Activated CD4-positive, alpha-beta T cell treated with anti-CD3 and anti-CD28 coated beads, Interleukin-2, amount 50 U/mL, for 4 hours (primary cell): ENCODE measurements at regions not wholly inside any gene's neighbourhood (a gene's known extent, or its start where the extent isn't known, plus 50 kb on each side); places are given as distances from the start of the nearest gene placed in this dataset.
"Not testable (repeated sequence)": the region's sequence is repeated elsewhere in the genome, so short reads cannot be mapped to it uniquely, and the experiment has no call there.

Source experiments
- DNase-seq, 2 experiments: peaks; one replicate each; pipeline ENCODE4 v3.0.0-alpha.2; 2020

DNA sequence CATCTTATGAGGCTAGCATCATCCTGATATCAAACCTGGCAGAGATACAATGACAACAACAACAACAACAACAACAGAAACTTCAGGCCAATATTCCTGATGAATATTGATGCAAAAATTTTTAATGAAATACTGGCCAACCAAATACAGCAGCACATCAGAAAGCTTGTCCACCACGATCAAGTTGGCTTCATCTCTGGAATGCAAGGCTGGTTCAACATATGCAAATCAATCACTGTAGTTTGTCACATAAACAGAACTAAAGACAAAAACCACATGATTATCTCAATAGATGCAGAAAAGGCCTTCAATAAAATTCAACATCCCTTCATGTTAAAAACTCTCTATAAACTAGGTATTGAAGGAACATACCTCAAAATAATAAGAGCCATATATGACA lies 397.3 kb downstream of the RAP2B start:
- DNase-seq: not testable (repeated sequence)

DNA sequence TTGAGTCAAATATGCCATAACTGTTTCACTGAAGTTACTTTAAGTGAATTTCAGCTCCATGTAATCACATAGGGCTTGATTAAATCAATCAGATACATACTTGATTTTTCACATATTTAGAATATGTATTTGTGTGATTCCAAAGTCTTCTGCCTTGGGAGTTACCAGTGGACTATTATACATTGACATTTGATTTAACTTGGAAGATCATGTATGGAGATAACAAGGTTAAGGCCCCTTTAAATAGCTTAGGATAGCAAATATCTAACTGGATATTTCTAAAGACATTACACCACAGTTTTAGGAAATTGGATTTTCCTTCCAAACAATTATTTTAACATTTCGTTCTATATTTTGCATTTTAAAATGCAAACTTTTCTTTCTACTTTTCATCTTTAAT lies 405.0 kb downstream of the RAP2B start:
- no peak for DNase-seq

GRCh38 chr3:153567556-153567955 lies 405.5 kb downstream of the RAP2B start:
- DNase-seq: no peak

DNA sequence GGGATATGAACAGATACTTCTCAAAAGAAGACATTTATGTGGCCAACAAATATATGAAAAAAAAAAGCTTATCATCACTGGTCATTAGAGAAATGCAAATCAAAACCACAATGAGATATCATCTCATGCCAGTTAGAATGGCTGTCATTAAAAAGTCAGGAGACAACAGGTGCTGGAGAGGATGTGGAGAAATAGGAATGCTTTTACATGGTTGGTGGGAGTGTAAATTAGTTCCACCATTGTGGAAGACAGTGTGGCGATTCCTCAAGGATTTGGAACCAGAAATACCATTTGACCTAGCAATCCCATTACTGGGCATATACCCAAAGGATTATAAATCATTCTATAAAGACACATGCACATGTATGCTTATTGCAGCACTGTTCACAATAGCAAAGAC lies 408.5 kb downstream of the RAP2B start:
- not testable (repeated sequence) for DNase-seq

- DNase-seq: no peak
These were observed 410.1 kb downstream of the RAP2B start for GRCh38 chr3:153572165-153572564.

DNA sequence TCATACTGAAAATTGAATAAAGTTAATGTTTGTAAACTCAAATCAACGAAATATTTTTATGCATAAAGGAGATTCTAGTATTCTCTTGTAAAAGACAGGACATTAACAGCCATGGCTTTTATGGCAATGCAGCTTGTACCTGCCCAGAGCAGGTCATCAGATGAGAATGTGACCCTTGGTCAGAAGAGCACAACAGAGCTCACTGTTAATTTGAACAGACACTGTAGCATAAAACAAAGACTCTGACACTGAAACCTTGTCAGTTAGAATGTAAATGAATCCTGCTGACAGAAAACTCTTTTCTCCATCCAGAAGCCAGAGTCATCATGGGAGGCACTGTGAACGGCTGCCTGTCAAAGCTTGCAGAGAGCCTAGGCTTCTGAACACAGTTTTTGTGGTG lies 410.6 kb downstream of the RAP2B start:
- no peak for DNase-seq

- no peak for DNase-seq
These were observed 411.5 kb downstream of the RAP2B start for GRCh38 chr3:153573481-153573880.

DNA sequence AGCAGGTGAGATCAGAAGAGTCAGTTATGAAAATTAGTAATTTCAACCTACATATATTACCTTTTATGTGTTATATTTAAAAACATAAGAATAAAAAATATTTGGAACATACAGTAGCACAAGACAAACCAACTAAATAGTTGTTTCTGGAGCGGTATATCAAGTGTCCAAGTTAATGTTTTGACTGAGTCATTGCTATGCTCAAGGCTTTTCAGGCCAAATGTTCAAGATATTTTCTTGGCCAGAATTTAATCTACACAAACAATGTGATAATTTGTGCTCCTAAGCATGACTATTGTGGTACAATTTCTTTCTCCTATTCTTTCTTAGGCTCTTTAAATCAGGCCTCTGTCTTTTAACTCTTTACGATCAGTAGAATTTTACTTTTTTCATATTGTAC lies 412.4 kb downstream of the RAP2B start:
- no peak for DNase-seq

- DNase-seq: no peak
These were observed 415.2 kb downstream of the RAP2B start for GRCh38 chr3:153577059-153577736.

GRCh38 chr3:153578046-153578445 lies 416.0 kb downstream of the RAP2B start:
- DNase-seq: no peak

DNA sequence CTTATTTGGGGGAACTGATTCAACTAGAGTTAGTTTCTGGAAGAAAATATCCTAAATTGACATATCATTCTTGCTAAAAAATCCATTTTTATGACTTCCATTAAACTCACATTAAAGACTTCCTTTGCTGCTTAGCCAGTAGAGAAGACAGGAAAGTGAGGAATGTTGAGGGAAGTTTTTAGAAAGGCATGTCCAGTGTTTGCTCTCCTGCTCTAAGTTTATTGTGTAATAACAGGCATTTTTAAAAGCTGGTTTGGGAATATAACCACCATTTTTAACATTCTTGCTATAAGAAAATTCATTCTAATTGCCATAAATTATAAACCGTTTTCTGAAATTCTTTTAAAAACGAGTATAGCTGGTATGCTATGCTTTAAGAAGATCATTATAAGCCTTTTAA lies 428.0 kb downstream of the RAP2B start:
- DNase-seq: no peak

DNA sequence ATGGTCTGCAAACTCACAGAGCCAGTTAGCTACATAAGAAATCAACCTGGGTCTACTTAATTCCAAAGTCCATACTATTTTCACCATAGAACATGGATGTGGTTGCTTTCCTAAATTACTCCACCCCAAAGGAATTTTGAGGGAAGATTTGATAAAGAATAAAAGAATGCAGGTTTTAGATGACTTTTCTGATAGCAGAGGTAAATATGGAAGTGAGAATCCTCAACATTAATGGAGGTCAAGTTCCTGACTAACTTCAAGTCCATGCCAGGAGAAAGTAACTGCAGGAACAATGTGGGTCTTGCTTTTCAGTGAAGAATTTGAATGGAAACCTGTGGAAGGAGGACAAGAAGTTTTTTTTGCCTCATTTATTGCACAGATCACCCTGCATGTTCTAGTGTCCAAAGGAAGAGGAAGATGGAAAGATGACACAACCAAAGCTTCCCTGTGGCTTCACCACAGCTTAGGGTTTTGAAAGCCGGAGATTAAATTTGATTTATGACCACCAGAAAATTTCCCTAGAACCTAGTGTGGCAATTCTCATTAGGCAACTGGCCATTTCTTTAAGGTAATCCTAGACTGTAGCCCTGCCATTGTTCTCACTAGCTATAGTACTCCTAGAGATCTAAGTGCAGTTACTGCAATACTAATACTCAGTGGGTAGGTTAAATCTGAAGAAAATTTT lies 429.7 kb downstream of the RAP2B start:
- DNase-seq: no peak

DNA sequence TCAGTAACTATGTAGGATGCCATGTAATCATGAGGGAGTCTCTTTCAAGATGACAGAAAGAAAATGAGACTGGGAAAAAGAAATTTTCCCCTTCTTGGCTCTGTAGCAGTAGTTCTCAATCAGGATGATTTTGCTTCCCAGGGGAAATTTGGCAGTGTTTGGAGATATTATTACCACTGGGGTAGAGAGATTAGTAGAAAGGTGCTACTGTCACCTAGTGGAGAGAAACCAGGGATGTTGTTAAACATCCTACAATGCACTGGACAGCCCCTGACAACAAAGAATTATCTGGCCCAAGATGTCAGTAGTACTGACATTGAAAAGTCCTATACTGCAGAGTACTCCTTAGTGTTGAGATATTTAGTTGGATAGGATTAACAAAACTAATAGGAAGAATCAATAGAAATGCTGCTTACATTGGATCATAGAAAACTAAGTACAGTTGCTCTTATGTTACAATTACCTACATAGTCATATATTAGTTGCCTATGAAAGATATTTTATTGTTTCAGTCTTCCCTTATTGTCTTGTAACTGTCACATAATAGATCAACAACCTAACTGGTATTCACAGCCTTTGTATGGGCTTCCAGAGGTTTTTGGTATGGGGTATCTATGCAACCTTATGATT lies 433.3 kb downstream of the RAP2B start:
- DNase-seq: no peak

- DNase-seq: no peak
These were observed 434.4 kb downstream of the RAP2B start for GRCh38 chr3:153596401-153596800.

DNA sequence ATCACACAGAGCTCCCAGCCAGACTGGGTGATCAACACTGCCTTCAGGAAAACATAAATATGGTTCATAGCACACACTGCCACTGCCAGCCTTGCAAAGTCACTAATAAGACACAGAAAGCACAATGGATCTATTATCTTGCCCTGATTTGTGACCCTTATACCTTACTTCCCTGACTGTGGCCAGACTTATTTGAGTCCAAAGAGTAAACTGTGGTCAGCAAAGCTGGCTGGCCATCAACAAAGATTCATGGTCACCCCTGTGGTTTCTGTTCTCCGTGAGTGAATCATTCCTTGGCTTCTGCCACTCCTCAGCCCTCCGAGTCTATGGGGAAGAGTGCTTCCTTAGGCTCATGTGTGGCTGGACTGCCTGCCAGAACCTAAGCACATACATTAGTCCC lies 437.7 kb downstream of the RAP2B start:
- DNase-seq: no peak

DNA sequence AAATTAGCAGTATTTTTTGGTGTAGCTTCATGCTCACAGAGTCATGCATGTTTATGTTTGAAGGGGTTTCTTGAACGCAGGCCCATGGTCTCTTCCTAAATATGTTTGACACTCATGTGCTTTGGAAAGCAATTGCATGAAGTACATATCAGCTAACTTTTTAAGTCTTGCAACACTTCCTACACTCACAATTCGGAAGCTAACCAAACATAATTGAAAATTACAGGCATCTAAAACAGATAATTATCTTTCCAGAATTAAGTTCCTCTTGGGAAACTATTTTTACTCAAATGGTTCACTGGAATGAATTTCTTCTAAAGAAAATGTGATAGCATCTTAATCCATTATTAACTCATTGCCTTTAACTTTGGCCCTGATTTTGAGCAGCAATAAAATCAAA lies 438.9 kb downstream of the RAP2B start:
- no peak for DNase-seq

GRCh38 chr3:153601374-153601853 lies 439.4 kb downstream of the RAP2B start:
- DNase-seq: no peak

- DNase-seq: no peak
These were observed 440.8 kb downstream of the RAP2B start for GRCh38 chr3:153602801-153603200.

DNA sequence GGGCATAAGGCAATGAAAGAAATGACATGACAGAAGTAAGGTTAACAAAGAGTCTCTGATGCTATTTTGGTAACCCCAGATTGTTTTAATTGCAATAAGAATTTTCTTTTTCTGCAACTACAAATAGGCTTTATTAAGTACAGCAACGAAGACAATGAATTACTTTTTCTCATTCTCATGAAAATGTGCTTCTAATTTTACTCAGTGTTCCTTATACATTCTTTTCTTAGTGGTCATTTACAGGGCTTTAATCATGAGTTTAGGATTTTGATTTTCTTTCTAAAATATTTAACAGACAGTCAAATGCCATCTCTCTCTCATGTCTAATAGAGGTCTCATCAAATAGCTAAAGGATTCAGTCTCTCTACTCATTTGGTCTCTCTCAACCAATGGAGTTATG lies 452.1 kb downstream of the RAP2B start:
- no peak for DNase-seq

DNA sequence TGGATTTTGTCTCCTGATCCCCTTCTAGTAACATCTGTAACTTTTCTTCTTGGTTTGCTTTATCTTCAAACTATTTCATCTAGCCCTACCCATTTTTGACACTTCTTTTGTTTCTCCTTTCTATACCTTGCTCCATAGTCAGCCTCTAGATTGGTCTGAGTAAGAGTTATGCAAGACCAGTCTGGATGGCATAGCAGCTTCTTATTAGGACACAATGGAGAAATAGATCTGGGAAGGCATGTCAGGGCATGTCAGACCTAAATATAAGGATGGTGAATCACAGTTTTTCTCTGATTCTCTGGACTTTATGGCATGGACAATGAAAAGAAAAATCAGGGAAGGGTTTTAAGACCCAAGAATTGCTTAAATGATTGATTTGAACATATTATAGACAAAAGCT lies 452.5 kb downstream of the RAP2B start:
- DNase-seq: no peak

GRCh38 chr3:153615863-153616262 lies 453.8 kb downstream of the RAP2B start:
- DNase-seq: no peak

GRCh38 chr3:153617463-153617862 lies 455.4 kb downstream of the RAP2B start:
- DNase-seq: no peak

DNA sequence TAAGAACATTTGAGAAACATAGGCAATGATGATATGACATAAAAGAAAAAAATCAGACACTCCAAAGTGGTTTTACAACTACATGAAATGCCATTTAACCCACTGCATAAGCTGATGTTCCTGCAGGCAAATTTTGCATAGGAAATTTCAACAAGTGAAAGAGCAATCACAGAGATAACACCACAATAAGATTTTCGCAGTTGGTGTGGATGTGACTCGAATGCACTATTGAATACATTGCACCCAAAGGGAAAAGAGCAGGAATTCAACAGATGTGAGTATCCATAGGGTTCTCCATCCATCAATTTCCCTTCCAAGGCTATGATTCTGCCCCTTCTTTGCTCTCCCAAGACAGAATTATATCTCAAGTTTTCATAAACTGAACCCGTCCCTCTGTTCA lies 456.1 kb downstream of the RAP2B start:
- no peak for DNase-seq

DNA sequence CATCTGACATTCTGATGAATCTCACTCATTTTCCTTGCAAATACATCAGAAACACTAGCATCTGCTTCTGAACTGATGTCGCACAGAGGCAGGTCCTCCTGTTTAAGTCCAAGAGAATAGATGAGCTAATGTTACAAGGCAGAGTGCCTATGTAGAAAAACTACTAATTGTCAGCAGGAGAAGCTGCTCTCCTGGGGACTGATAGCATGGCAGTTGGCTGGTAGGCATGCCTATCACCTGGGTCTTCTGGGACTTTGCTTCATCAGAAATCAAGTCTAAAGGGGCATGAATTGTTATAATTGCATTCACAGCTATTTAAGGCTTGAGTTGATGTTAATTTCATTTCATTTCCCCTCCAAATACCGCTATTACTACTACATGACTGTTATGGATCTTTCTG lies 457.2 kb downstream of the RAP2B start:
- no peak for DNase-seq
